HEK293T (cell line): ENCODE measurements at regions not wholly inside any gene's neighbourhood (a gene's known extent, or its start where the extent isn't known, plus 50 kb on each side); places are given as distances from the start of the nearest gene placed in this dataset.

ENCODE experiments used
- ELF4 ChIP-seq: fragments of 450-650 bp; IDR thresholded peaks from 2 replicates; pipeline ENCODE4 v1.6.1; 2017; ENCODE audit warnings: antibody characterized with exemption
- FOXA1 ChIP-seq: fragments of 450-650 bp; IDR thresholded peaks from 2 replicates; pipeline ENCODE4 v1.6.1; 2016; ENCODE audit warnings: mild to moderate bottlenecking
- FOXK2 ChIP-seq: fragments of 450-650 bp; IDR thresholded peaks from 2 replicates; pipeline ENCODE4 v1.6.1; 2016; ENCODE audit warnings: mild to moderate bottlenecking
- HDGF ChIP-seq: fragments of 450-650 bp; IDR thresholded peaks from 2 replicates; pipeline ENCODE4 v1.6.1; 2017; ENCODE audit warnings: antibody characterized with exemption, borderline replicate concordance
- L3MBTL2 ChIP-seq: fragments of 450-650 bp; conservative IDR thresholded peaks from 2 replicates; pipeline ENCODE4 v1.6.1; 2016; ENCODE audit warnings: mild to moderate bottlenecking
- PKNOX1 ChIP-seq: fragments of 450-650 bp; IDR thresholded peaks from 2 replicates; pipeline ENCODE4 v1.6.1; 2016
- SP1 ChIP-seq: fragments of 450-650 bp; IDR thresholded peaks from 2 replicates; pipeline ENCODE4 v1.6.1; 2017

GRCh38 chr3:153445817-153446216 is 283.8 kb downstream of the RAP2B start:
- no peak for TF ChIP-seq L3MBTL2
- TF ChIP-seq HDGF, result no peak
- no peak for TF ChIP-seq FOXK2
- no peak for TF ChIP-seq FOXA1
- TF ChIP-seq SP1, result no peak
- TF ChIP-seq ELF4, result no peak
- TF ChIP-seq PKNOX1, result no peak
